ENCODE measurements at regions not wholly inside any gene's neighbourhood (a gene's known extent, or its start where the extent isn't known, plus 50 kb on each side); places are given as distances from the start of the nearest gene placed in this dataset.
"Not testable (repeated sequence)": the region's sequence is repeated elsewhere in the genome, so short reads cannot be mapped to it uniquely, and the experiment has no call there.

DNA sequence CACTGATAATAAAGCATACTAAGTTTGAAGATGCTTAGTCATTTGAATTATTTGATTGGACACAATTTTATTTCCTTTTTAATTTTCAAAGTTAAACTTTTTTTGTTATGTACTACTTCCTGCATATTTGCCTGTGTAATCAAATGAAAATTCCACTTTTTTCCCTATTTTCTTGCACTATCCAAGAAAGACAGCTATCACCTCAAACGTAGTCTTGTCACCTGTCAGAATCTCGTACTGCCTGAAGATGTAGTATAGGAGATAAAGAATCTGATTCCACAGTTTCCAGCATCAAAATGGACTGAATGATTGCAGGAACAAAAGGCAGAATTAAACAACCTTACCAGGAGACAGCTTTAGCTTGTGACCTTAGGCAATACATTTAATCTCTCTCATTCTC, 818.8 kb downstream of the MAT2B start:
- DNase-seq (ENCODE audit: low spot score) = no peak
- H3K4me3 Mint-ChIP-seq = no peak overlapping the region
- H3K36me3 Mint-ChIP-seq (ENCODE audit: low read depth) = no peaks in the 10 kb centered on the region
- H3K4me1 Mint-ChIP-seq (ENCODE audit: low read depth) = no peaks in the 10 kb centered on the region
- H3K27me3 Mint-ChIP-seq (ENCODE audit: low read depth) = no peaks in the 10 kb centered on the region
- no peak overlapping the region for H3K27ac Mint-ChIP-seq
- peaks cover 26% of the 10 kb centered on the region for H3K9me3 Mint-ChIP-seq

DNA sequence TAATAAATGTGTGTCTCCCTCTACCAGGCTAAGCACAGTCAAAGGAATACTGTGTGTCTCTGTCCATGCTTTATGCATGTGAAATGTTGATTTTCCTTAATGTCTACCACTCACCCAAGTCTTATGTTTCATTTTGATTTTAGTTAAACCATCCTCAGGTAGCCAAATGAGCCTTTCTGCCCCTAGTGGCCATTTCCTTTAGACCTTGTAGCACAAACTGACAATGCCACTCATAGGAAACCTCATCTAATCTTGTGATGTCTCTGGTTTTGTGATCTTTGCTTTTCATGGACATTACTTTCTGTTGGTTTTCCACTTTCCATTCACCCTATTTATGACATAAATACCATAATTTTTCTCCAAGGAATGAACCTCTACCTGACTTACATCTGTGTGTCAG, 820.8 kb downstream of the MAT2B start:
- H3K27me3 Mint-ChIP-seq (ENCODE audit: low read depth) = no peaks in the 10 kb centered on the region
- H3K4me1 Mint-ChIP-seq (ENCODE audit: low read depth) = no peaks in the 10 kb centered on the region
- H3K9me3 Mint-ChIP-seq = peaks cover 17% of the 10 kb centered on the region
- H3K36me3 Mint-ChIP-seq (ENCODE audit: low read depth) = no peaks in the 10 kb centered on the region
- no peak for DNase-seq (ENCODE audit: low spot score)
- H3K4me3 Mint-ChIP-seq = no peak overlapping the region
- no peak overlapping the region for H3K27ac Mint-ChIP-seq

DNA sequence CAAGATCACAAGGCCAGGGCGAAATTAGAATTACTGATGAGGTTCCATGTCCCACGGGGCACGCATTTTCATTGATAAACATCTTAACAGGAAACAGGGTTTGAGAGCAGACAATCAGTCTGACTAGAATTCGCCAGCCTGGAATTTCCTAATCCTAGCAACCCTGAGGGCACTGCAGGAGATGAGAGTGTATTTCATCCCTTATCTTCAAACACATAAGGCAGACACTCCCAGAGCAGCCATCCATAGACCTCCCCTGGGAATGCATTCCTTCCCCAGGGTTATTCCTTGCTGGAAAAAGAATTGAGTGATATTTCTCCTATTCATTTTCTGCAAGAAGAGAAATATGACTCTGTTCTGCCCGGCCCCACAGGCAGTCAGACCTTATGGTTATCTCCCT, 821.7 kb downstream of the MAT2B start:
- not testable (repeated sequence) for DNase-seq (ENCODE audit: low spot score); H3K36me3 Mint-ChIP-seq (ENCODE audit: low read depth); H3K27ac Mint-ChIP-seq; H3K4me3 Mint-ChIP-seq; H3K4me1 Mint-ChIP-seq (ENCODE audit: low read depth); H3K27me3 Mint-ChIP-seq (ENCODE audit: low read depth)
- peaks cover 17% of the 10 kb centered on the region for H3K9me3 Mint-ChIP-seq

DNA sequence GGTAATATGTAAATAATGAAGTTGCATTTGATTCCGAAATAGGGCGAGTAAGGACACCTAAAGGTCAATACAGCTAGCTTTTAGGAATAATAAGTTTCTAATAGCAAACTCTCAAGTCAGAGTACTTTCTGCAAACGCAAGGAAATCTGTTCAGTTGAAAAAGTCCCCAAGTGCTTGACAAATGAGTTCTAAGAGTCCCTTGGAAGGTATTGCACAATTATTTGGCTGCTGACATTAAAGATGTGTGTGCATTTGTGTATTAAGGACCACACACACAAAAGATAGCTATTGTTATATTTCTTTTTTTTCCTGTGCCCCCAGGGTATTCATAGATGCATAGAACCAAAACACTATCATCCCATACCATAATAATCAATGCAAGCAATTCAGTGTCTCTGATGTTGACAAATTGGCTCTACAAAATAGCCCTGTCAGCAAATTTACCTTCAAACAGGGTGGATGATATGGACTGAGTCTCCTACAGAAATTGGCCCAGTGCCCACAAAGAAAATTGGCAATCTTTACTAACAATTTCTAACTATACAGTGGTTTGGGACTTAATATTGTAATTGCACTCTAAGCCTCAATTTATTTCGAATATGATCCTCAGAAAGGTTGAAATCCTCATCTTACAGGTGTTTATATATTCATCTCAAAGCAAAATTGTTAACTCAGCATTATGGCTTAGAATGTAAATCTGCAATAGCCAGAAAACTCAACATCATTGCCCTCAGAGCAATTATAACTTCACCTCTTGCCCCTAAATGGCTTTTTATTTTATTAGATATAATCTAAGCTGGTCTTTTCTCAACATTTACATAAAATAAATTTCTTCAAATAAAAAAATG, 827.2 kb downstream of the MAT2B start:
- no peak for DNase-seq (ENCODE audit: low spot score)
- no peaks in the 10 kb centered on the region for H3K4me1 Mint-ChIP-seq (ENCODE audit: low read depth)
- H3K27me3 Mint-ChIP-seq (ENCODE audit: low read depth) = no peaks in the 10 kb centered on the region
- peaks cover 10% of the 10 kb centered on the region for H3K9me3 Mint-ChIP-seq
- H3K27ac Mint-ChIP-seq = no peak overlapping the region
- no peak overlapping the region for H3K4me3 Mint-ChIP-seq
- no peaks in the 10 kb centered on the region for H3K36me3 Mint-ChIP-seq (ENCODE audit: low read depth)

DNA sequence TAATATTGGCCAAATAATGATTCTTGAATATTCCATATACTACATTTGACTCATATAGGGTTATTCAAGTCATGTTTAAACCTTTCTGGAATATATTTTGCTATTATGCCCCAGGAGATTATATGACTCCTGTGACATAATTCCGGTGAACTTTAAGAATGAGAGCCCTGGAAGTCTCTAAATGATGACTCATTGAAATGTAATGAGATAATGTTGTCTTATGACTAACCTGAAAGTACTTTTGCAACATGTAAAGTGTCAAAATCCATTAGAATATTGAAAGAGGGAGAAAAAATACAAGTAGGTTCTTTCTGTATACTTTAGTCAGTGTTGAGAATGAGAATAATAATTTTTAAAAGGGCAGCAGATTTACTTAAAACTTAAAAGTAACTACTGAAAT, 830.4 kb downstream of the MAT2B start:
- peaks cover 9% of the 10 kb centered on the region for H3K9me3 Mint-ChIP-seq
- DNase-seq (ENCODE audit: low spot score) = no peak
- H3K27ac Mint-ChIP-seq = no peak overlapping the region
- H3K36me3 Mint-ChIP-seq (ENCODE audit: low read depth) = no peaks in the 10 kb centered on the region
- H3K4me1 Mint-ChIP-seq (ENCODE audit: low read depth) = no peaks in the 10 kb centered on the region
- H3K27me3 Mint-ChIP-seq (ENCODE audit: low read depth) = no peaks in the 10 kb centered on the region
- H3K4me3 Mint-ChIP-seq = no peak overlapping the region

DNA sequence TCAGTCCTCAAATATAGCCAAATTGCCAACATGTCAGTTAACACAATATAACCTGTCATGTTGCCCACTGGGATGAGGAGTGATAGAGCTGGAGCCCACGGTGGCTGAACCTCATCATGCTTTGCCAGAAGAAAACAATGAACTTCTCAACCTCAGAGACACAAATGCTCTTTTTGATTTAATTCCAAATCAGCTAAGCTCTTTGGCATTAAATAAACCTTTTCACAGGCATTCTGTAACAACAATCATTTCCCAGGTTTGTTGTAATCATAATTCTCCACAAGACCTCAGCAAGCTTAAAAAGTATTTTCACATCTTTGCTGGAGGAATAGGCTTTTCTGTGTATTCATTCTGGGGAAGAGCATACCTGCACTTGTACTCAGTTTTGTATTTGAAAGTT, 830.9 kb downstream of the MAT2B start:
- Mint-ChIP-seq H3K36me3 (ENCODE audit: low read depth) (no peaks in the 10 kb centered on the region), H3K9me3 (peaks cover 9% of the 10 kb centered on the region), H3K27me3 (ENCODE audit: low read depth) (no peaks in the 10 kb centered on the region), H3K4me1 (ENCODE audit: low read depth) (no peaks in the 10 kb centered on the region), H3K27ac (no peak overlapping the region), H3K4me3 (no peak overlapping the region)
- no peak for DNase-seq (ENCODE audit: low spot score)

DNA sequence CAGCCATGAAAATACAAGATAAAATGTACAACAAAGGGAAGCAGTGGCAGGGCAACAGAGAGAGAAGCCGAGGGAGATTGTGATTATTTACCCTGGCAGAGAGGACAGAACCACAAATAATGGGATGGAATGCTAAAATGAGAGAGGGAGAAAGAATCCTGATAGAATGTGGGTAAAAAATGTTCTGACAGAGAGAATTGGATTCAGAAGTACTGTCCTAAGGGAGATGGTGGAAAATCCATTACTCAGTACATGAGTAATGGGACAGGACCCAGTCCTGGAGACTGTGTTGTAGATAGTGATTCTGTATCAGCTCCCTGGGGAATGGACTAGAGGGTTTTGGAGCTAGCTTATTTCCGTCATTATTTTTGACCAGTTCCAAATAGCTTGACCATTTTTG, 831.5 kb downstream of the MAT2B start:
- no peak overlapping the region for H3K27ac Mint-ChIP-seq
- DNase-seq (ENCODE audit: low spot score) = no peak
- H3K36me3 Mint-ChIP-seq (ENCODE audit: low read depth) = no peaks in the 10 kb centered on the region

DNA sequence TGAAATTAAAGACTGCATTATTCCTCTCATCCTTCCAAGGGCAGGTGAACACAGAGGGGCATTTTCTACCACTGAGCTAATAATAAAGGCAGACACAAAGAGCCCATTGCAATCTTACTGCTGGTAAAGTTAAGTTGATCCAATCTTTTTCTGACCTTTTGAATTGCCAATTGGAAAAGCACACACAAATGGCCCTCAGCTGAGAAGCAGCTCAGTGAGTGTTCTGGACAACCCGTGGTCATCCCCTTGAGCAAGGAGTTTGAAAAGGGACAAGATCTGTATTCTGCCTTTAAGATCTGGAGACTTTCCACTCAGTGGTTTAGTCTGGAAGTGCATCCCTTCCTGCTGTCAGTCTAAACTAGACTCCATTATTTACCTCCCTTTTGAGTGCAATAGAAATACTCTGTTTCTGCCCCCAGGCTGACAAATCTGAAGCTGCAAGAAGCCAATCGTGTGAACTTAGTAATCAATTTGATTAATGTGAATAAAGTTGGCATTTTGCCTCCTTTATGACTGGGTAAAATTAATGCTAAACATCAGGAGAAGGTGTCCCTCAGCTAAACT, 835.7 kb downstream of the MAT2B start:
- Mint-ChIP-seq H3K4me3 (no peak overlapping the region), H3K9me3 (peaks cover 5% of the 10 kb centered on the region), H3K4me1 (ENCODE audit: low read depth) (no peaks in the 10 kb centered on the region), H3K27me3 (ENCODE audit: low read depth) (no peaks in the 10 kb centered on the region), H3K27ac (no peak overlapping the region), H3K36me3 (ENCODE audit: low read depth) (no peaks in the 10 kb centered on the region)
- no peak for DNase-seq (ENCODE audit: low spot score)

More for the DNA sequence above, 831.5 kb downstream of the MAT2B start:
- Mint-ChIP-seq H3K27me3 (ENCODE audit: low read depth) (no peaks in the 10 kb centered on the region), H3K4me3 (no peak overlapping the region), H3K9me3 (peaks cover 9% of the 10 kb centered on the region), H3K4me1 (ENCODE audit: low read depth) (no peaks in the 10 kb centered on the region)

DNA sequence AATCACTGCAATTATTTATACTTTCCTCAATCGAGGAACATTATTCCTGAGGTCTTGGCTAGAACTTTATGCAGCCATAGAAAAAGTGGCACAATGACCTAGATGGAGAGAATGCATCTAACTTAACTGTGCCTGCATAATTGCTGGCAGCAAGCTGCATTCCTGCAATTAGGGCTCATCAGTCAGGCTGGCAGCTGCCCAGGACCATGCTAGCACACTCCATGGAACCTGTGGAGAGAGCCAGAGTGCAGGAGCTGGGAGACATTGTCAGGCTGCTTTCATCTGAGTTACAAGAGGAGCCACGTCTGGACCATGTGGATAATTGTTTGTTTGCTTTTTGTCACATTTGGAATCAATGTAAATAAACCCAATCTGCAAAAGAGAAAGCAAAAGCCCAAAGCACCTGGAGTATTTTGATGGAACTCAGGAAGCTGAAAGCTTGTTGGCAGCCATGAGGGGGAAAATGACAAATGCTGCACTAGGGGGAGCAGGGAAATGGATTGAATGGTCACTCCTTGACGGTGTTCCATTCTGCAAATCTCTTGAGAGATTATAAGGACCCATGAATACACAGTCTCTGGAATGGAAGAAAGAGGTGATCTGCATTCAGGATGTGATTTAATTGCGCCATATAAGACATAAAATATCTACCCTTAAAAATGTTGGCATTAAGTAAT, 839.9 kb downstream of the MAT2B start:
- Mint-ChIP-seq H3K9me3 (peaks cover 7% of the 10 kb centered on the region), H3K36me3 (ENCODE audit: low read depth) (no peaks in the 10 kb centered on the region), H3K27me3 (ENCODE audit: low read depth) (no peaks in the 10 kb centered on the region), H3K4me1 (ENCODE audit: low read depth) (no peaks in the 10 kb centered on the region), H3K4me3 (no peak overlapping the region), H3K27ac (no peak overlapping the region)
- no peak for DNase-seq (ENCODE audit: low spot score)

DNA sequence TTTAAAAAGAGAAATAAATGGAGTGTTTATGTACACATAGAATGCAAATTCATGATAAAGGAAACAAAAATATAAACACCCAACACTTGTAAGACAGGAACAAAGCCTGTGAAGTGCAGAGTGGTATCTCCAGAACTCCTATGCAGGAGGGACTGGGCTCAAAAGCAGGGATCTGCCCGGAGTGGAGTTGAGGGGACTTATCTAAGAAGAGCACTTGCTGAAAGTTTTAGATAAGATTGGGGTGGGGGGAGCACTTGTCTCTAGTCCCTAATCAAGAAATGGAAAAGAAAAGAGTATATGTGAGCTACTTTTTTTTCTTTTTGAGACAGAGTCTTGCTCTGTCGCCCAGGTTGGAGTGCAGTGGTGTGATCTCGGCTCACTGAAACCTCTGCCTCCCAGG, 840.4 kb downstream of the MAT2B start:
- Mint-ChIP-seq H3K4me3 (no peak overlapping the region), H3K27ac (no peak overlapping the region), H3K36me3 (ENCODE audit: low read depth) (no peaks in the 10 kb centered on the region), H3K9me3 (peaks cover 7% of the 10 kb centered on the region), H3K27me3 (ENCODE audit: low read depth) (no peaks in the 10 kb centered on the region), H3K4me1 (ENCODE audit: low read depth) (no peaks in the 10 kb centered on the region)
- DNase-seq (ENCODE audit: low spot score) = no peak

DNA sequence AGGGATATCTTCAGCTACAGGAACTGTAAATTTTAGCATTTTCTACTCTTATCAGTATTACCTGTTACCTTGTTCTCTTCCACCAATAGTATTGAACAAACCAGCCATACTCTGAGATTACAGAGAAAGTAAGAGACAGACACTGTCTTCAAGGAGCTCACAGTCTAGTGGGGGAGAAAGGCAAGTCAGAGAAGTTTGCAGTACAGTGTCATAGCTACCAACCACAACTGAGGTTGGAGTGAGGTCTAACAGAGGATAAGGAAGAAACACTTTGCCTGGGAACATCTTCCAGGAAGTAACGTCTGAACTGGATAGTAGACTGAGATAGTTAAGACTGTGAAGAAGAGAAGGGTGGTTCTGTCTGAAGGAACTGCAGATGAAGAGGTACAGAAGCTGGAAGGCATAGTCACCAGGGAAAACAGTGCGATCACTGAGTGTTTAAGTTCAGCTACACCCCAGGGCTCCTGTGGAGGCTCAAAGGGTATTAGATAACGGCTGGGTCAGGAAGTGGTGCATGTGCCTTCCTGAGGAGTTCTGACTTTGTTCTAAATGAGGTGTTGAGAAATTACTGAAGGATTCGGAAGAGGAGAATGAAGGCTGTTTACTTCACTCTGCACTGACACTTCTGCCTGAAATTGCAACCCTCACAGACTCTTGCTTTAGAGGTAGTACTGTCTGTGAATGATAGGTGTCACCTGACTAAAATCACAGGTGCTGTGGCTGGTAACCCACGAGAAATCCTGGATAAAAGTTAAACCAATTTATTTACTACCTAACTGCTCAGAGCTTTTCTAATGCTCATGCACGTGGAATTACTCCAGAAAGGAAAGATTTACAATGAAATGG, 841.6 kb downstream of the MAT2B start:
- no peaks in the 10 kb centered on the region for H3K36me3 Mint-ChIP-seq (ENCODE audit: low read depth)
- peaks cover 7% of the 10 kb centered on the region for H3K9me3 Mint-ChIP-seq
- DNase-seq (ENCODE audit: low spot score) = no peak
- no peak overlapping the region for H3K27ac Mint-ChIP-seq
- H3K27me3 Mint-ChIP-seq (ENCODE audit: low read depth) = no peaks in the 10 kb centered on the region
- no peaks in the 10 kb centered on the region for H3K4me1 Mint-ChIP-seq (ENCODE audit: low read depth)
- no peak overlapping the region for H3K4me3 Mint-ChIP-seq

DNA sequence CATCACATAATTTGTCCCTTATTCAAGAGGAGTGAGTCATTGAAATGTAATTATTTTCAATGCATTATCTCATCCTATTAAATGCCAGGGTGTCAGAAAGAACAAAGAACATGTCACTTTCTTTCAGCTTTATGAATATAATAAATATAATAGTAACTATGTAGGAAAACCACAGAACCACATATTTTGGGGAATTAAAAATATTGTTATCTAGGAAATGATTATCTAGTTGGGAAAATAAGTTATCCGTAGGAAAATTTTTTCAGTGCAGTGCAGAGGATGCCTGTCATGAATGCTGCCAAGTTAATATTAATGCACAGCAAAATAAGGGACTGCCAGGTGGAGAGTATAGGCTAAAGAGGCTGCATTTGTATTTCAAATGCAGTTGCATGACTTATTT, 844.8 kb downstream of the MAT2B start:
- DNase-seq (ENCODE audit: low spot score) = no peak
- Mint-ChIP-seq H3K4me1 (ENCODE audit: low read depth) (no peaks in the 10 kb centered on the region), H3K27me3 (ENCODE audit: low read depth) (no peaks in the 10 kb centered on the region), H3K36me3 (ENCODE audit: low read depth) (no peaks in the 10 kb centered on the region), H3K4me3 (no peak overlapping the region), H3K27ac (no peak overlapping the region), H3K9me3 (peaks cover 7% of the 10 kb centered on the region)

DNA sequence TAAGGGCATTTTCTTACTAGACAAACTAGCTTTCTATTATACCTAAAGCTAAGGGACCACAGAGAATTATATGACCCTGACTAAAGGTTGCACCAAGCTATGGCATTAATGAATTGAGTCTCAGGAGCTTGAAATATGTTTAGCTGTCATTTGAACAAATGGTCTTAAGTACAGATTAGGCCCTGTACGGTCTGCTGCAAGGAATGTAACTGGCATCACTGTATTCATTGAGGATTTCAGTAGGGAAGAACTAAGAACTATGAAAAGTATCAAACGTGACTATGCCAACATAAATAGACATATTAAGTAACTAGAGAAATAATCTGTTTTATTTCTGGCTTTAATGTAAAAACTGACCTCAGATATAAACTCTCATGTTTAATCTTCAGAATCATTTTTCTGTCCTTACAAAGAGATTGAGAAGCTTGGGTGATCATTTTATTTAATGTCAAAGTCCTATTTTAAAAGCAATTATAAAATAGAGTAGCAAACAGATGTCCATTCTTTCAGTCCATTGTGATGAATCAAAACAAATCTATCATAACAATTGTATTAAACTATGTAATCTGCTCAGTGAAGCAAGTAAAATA, 845.9 kb downstream of the MAT2B start:
- no peak overlapping the region for H3K27ac Mint-ChIP-seq
- H3K36me3 Mint-ChIP-seq (ENCODE audit: low read depth) = no peaks in the 10 kb centered on the region
- no peaks in the 10 kb centered on the region for H3K27me3 Mint-ChIP-seq (ENCODE audit: low read depth)
- H3K4me3 Mint-ChIP-seq = no peak overlapping the region
- no peak for DNase-seq (ENCODE audit: low spot score)
- peaks cover 8% of the 10 kb centered on the region for H3K9me3 Mint-ChIP-seq
- no peaks in the 10 kb centered on the region for H3K4me1 Mint-ChIP-seq (ENCODE audit: low read depth)
